ENCODE measurements at regions not wholly inside any gene's neighbourhood (a gene's known extent, or its start where the extent isn't known, plus 50 kb on each side); places are given as distances from the start of the nearest gene placed in this dataset.
"Not testable (repeated sequence)": the region's sequence is repeated elsewhere in the genome, so short reads cannot be mapped to it uniquely, and the experiment has no call there.

- peak; percentile 15 for DNase-seq (ENCODE audit: low spot score)
Measured at GRCh38 chr18:52200406-52200805, 139.6 kb upstream of the DCC start.

DNA sequence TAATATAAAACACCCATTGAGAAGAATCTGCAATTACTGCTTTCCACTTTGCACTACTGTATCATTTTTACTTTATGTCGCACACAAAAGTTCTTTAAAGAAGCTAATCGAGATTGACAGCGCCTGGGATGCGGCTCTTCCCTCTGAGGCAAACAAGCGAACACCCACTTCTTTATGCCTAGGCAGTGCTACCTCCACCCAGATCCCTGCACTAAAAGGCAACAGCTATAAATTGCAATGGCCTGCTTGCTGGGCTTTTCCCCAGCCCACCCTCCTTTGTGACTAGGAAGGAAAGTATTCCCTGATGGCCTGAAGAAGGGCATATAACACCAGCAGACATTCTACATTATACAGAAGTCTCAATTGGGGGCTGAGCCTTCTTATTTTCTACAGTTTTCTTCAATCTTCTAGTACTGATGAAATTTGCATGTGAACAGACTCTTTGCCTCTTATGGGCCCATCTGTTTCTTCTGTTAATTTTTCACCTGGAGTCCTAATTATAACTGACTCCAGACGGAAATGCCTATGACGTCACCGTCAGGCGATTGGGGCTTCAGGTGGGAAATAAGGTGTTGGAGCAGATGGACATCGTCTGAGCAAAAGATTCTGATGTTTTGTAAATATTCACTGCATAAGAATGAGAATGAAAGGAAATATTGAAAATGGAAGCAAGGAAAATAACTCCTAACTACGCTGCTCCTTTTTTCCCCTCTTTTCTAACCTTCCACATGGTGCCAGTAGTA is 138.9 kb upstream of the DCC start:
- DNase-seq (ENCODE audit: low spot score), result peak; percentile 8

DNA sequence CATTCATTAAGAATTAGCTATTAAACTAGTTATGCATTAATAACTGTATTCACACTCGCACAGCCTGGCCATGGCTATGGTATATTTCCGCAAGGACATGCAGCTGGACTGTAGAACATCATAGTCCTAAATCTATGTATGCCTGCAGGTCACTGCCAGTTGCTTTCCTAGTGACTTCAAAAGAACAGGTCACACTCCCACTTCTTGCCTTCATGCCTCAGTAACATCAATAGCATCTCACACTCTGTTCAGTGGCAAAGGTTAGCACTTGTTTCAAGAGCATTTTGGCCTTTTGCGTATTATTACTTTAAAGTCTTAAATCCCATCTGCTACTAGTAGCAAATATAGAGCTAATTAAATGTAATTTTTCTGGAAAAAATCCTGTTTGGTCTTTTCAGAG is 131.4 kb upstream of the DCC start:
- no peak for DNase-seq (ENCODE audit: low spot score)

- DNase-seq (ENCODE audit: low spot score), result peak; percentile 68
Measured at GRCh38 chr18:52216109-52216508, 123.9 kb upstream of the DCC start.

DNA sequence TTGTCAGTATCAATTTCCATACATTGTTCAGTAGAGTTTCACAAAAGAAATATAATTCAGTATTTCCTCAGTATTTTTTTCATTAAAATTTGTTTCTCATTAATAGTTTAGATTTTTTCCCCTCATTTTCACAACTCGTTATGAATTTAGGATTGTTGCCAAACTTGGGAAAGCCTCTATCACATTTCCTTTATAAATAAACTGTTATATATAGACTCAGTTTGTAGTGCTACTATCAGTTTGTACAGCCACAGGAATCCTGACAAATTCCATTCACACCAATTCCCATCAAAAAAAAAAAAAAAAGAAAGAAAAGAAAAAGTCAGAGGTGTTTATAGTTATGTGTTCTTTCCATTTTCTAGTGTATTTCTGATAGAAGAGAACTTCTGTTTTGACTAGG is 123.3 kb upstream of the DCC start:
- no peak for DNase-seq (ENCODE audit: low spot score)

DNA sequence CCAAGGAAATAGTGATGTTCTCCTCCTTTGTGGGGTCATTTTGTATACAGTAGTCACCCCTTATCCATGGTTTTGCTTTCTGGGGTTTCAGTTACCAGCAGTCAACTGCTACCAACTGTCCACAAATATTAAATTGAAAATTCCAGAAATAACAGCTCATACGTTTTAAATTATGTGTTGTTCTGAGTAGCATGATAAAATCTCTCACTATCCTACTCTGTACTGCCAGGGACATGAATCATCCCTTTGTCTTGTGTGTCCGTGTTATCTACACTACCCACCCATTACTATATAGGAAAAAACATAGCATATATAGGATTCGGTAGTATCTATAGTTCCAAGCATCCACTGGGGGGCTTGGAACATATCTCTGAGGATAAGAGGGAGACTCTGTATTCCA is 120.9 kb upstream of the DCC start:
- no peak for DNase-seq (ENCODE audit: low spot score)

DNA sequence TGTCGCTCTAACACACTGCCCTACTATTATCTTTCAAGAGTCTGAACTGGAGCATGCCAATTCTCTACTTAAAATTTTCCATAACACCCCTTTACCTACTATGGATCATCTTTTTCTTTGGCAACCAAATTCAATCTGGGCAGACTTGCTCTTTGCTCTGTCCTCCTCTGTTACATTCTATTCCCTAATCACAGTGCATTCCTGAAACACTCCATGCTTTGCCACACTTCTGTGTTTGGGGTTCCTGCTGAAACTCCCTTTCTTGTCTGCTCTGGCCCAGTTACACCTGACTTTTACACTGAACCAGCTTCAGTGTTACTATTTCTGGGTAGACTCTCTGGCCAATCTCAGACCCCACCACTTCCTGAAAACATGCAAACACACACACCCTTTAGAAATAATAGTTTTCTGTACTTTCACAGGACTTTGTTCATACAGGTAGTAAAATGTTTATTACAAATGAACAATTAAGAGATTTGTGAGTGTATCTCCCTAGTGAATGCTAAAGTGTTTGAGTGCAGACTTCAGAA is 119.9 kb upstream of the DCC start:
- no peak for DNase-seq (ENCODE audit: low spot score)

GRCh38 chr18:52222211-52222610 is 117.8 kb upstream of the DCC start:
- DNase-seq (ENCODE audit: low spot score), result no peak

DNA sequence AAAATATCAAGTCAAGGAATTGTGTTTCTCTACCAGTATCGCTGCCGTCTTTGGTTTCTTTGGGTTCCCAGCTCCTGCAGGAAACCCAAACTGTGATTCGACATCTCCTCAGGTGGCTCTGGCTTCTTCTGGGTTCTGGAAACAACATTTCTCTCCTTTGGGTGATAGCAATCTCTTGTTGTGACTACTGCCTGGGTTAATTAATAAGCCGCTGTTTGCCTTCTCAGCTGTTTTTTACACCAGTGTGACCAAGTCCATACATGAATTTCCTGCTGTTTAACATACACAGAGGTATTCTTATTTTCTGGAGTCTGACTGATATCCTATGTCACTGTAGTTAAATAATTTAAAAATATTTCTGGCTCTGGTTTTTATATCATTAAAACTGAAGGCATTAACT is 112.5 kb upstream of the DCC start:
- DNase-seq (ENCODE audit: low spot score), result peak; percentile 53

DNA sequence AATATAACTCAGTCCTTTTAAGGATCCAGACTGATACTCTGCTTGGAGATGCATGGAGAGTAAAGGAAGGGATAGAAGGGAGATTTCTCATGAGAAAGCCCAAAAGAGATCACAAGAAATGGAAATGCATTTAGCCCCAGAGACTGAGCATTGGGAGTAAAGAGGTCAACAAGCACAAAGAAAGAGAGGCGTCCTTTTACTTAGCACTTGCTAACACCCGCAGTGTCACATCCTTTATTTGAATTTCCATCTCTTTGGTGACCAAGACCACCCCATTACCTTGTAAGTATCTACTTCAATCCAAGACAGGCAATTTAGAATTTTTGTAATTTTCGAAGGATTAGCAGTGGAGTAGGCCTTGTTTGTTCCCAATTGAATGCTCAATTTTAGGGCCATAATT is 111.8 kb upstream of the DCC start:
- DNase-seq (ENCODE audit: low spot score), result no peak

- peak; percentile 77 for DNase-seq (ENCODE audit: low spot score)
Measured at GRCh38 chr18:52236131-52236530, 103.9 kb upstream of the DCC start.

DNA sequence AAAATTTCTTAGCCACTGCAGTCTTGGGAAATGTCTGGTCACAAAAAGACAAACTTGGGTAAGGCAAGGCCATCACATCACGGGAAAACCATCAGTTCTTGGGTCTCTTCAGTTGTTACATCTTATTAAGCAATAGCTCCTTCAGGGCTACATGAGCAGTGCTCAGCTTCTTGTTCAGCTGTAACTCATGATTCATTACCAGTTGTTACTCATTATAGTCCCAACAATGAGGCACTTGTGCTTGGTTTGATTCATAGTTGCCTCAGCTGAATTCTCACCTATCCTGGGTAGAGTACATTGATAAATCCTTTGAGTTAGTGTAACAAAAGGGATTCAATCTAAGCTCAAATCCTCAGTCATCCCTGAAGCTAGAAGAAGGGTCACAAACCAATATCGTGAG is 102.4 kb upstream of the DCC start:
- DNase-seq (ENCODE audit: low spot score), result peak; percentile 91

GRCh38 chr18:52242711-52243110 is 97.3 kb upstream of the DCC start:
- DNase-seq (ENCODE audit: low spot score), result no peak

DNA sequence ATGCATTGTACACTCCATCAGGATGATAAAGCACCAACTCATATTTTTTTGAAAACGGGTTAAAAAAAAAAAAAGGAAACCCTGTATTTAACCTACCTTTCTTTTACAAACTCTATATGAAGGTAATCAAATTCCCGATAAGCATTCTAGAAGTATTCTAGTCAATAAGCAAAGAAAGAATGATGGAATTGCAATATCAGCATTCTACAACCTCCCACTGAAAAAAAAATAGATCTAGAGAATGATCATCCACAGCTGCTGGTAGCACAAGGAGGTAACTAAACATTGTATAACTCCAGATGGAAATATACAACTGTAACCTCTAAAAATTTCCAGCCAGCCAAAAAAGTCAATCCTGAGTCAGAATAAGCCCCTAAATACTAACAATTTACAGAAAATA is 95.3 kb upstream of the DCC start:
- no peak for DNase-seq (ENCODE audit: low spot score)

GRCh38 chr18:52254367-52254766 is 85.6 kb upstream of the DCC start:
- DNase-seq (ENCODE audit: low spot score), result peak; percentile 9

DNA sequence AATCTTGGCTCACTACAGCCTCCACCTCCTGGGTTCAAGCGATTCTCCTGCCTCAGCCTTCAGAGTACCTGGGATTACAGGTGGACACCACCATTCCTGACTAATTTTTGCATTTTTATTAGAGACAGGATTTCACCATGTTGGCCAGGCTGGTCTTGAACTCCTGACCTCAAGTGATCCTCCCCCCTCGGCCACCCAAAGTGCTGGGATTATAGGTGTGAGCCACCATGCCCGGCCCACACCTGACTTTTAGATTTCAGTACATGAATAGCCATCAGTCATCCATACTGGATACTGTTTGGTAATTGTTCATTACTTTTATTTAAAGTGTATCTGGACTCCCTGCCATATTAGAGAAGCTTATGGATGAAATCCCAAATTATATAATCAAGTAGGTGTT is 82.6 kb upstream of the DCC start:
- DNase-seq (ENCODE audit: low spot score), result not testable (repeated sequence)

DNA sequence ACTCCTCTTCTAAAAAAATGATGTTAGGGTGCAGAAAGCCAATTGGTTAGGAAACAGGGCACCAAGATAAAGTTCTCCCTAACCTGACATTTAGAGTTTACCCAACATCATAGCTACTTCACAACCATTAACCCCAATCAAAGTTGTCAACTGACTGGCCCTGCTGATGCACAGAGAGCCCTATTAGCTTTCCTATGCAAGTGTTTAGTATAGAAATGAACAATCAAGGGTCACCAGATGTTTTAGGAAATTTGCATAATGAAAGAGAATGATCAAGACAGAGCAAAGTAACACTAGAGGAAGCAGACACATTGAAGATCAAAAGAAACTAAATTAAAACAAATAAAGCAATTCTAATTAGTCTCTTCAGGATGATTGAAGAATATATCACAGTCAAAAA is 64.2 kb upstream of the DCC start:
- no peak for DNase-seq (ENCODE audit: low spot score)

- DNase-seq (ENCODE audit: low spot score), result no peak
Measured at GRCh38 chr18:52277785-52278184, 62.2 kb upstream of the DCC start.

DNA sequence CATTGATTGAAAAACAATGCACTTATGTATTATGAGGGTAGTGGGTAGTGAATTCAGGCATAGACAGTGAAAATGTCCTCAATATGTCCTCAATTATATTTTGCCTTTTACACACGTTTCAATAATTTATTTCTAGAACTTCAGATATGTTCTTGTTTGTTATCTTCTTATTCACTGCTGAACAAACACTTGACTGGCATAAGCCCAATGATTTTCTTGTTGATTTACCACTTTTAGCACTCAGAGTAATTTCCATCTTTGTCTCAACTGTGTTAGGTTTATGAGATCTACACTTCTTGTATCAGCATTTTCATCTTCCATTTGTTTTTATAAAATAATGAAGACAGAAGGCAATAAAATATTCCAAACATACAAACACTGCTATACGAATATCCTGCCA is 61.8 kb upstream of the DCC start:
- DNase-seq (ENCODE audit: low spot score), result no peak

DNA sequence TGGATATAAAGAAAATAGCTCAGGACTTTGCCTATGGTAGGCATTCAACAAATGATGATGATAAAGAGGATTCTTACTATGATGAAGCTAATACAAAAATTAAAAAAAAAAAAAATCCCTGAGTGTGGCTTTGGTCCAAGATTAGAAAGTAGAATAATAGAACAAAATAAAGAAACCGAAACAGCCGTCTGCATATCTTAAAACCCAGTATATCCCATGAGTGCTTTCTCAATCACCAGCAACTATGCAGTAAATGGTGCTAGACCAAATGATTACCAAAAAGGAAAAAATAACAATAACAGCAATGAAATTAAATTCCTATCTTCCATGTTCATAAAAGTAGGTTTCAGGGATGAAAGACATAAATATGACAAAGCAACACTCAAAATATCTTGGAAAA is 59.3 kb upstream of the DCC start:
- DNase-seq (ENCODE audit: low spot score), result no peak

DNA sequence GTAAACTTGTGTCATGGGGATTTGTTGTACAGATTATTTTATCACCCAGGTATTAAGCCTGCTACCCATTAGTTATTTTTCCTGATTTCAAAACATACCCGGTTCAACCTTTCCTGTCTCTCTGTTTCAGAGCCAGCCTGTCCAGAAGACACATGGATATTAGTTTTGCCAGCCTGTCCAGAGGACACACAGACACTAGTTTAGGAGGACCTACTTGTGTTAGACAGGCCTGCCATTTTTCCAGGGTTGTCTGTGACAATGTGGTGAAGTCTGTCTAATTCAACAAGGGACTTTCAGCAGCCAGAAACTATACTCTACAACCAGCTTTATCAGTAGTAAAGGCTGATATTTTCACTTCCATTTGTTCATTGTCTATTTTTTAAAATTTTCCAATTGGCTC is 56.1 kb upstream of the DCC start:
- no peak for DNase-seq (ENCODE audit: low spot score)

DNA sequence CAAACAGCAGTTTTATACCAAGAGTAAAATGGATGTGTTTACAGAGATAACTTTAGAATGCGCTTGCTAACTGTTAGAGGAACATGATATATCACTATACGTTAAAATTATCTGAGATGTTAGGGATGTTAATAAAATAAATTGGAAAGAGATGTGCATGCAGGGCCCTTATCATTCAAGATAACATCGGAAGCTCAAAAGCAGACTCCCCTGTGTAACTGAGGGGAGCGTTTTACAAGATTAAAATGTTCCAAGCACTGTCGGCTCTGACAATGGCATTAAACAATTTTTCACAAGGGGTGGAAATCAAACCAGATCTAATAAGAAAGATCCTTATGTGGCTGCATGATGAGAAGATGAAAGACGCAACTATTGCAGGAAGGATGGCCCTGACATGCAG is 53.3 kb upstream of the DCC start:
- DNase-seq (ENCODE audit: low spot score), result no peak

- no peak for DNase-seq (ENCODE audit: low spot score)
Measured at GRCh38 chr18:52287151-52287550, 52.8 kb upstream of the DCC start.

GRCh38 chr18:52288403-52289004 is 51.5 kb upstream of the DCC start:
- DNase-seq (ENCODE audit: low spot score), result peak; percentile 49
